Aorta (tissue), 5 donors: ENCODE measurements at regions not wholly inside any gene's neighbourhood (a gene's known extent, or its start where the extent isn't known, plus 50 kb on each side); places are given as distances from the start of the nearest gene placed in this dataset.
"Not testable (repeated sequence)": the region's sequence is repeated elsewhere in the genome, so short reads cannot be mapped to it uniquely, and the experiment has no call there.

Experiments used
- ATAC-seq: fragments of 200-7000 bp; cut with Tn5 transposase; one replicate; pipeline ENCODE4 v1.9.1; 2022; ENCODE audit warnings: moderate library complexity; ENCODE audit not compliant: low FRiP score
- DNase-seq, 2 donors: peaks; one replicate each; pipeline ENCODE4 v3.0.0-alpha.2; 2020
- H3K27ac ChIP-seq, 2 donors: one replicate each; pipeline ENCODE4 v1.5.1; 2013; ENCODE audit warnings: low read length in 2 of 2, mild to moderate bottlenecking in 2 of 2, moderate library complexity in 2 of 2, control low read depth in 1 of 2, inconsistent platforms in 1 of 2, low read depth in 1 of 2
- H3K27me3 ChIP-seq, 2 donors: one replicate each; pipeline ENCODE4 v1.6.1; 2013; ENCODE audit warnings: control low read depth in 1 of 2, low read length in 1 of 2, mild to moderate bottlenecking in 1 of 2, moderate library complexity in 1 of 2; ENCODE audit not compliant: insufficient read depth in 2 of 2, control insufficient read depth in 1 of 2
- H3K36me3 ChIP-seq, 2 donors: one replicate each; pipeline ENCODE4 v1.6.1; 2013; ENCODE audit warnings: control low read depth in 1 of 2, low read length in 1 of 2, mild to moderate bottlenecking in 1 of 2; ENCODE audit not compliant: insufficient read depth in 2 of 2, control insufficient read depth in 1 of 2
- H3K4me1 ChIP-seq, 2 donors: one replicate each; pipeline ENCODE4 v1.6.1; 2013; ENCODE audit warnings: low read length in 2 of 2, control low read depth in 1 of 2, mild to moderate bottlenecking in 1 of 2, moderate library complexity in 1 of 2; ENCODE audit not compliant: insufficient read depth in 2 of 2, control insufficient read depth in 1 of 2
- H3K4me3 ChIP-seq, 2 donors: one replicate each; pipeline ENCODE4 v1.5.1; 2013; ENCODE audit warnings: low read length in 2 of 2, control low read depth in 1 of 2, mild to moderate bottlenecking in 1 of 2
- H3K9me3 ChIP-seq: one replicate; pipeline ENCODE4 v1.6.1; 2013; ENCODE audit warnings: mild to moderate bottlenecking, low read length; ENCODE audit not compliant: control insufficient read depth
- WGBS, 2 donors: extraction: QIAGEN DNeasy Blood & Tissue Kit; methylation state at CpG; one replicate each; pipeline ENCODE4 v1.1.7; 2013; 5-methylcytosine and 5-hydroxymethylcytosine counted together
- intact Hi-C, 2 donors: fragments of 100-400 bp; cut with DNase I; formaldehyde crosslinking; loops; one replicate each; pipeline versions ENCODE4 v1.14.2 to v1.15.0; 2022
- donor health status: healthy with polysubstance abuse.
- donor health status: Bipolar disorder and iron deficiency.
- donor health status: DM: no; HTN: no; CAD: no.
- donor health status: DM: no; HTN: no; CAD: no.
- donor health status: DM: yes; HTN: yes; CAD: no.

GRCh38 chrX:11010476-11010875, 100.7 kb upstream of the HCCS start:
- WGBS, 2 donors, result 71 to 90% methylated on average over 1 of the region's 1 CpG
- no peak for ATAC-seq
- H3K4me1 ChIP-seq, result no peaks in the 10 kb centered on the region
- H3K9me3 ChIP-seq, result no peaks in the 10 kb centered on the region
- H3K27ac ChIP-seq, result no peak overlapping the region
- DNase-seq, result no peak
- intact Hi-C loops, result no loop called here
- no peak overlapping the region for H3K4me3 ChIP-seq
- H3K36me3 ChIP-seq, result no peaks in the 10 kb centered on the region
- H3K27me3 ChIP-seq, result no peaks in the 10 kb centered on the region

- H3K4me1 ChIP-seq, result no peaks in the 10 kb centered on the region
- no peak overlapping the region for H3K4me3 ChIP-seq
- intact Hi-C loops, result no loop called here
- no peaks in the 10 kb centered on the region for H3K9me3 ChIP-seq
- DNase-seq (no peak), ATAC-seq (no peak)
- H3K36me3 ChIP-seq, result no peaks in the 10 kb centered on the region
- WGBS, 2 donors, result 35 to 63% methylated on average over 1 of the region's 1 CpG
- H3K27me3 ChIP-seq, result no peaks in the 10 kb centered on the region
- H3K27ac ChIP-seq, result no peak overlapping the region
Observed at GRCh38 chrX:11016728-11017127, 94.4 kb upstream of the HCCS start.

GRCh38 chrX:11022588-11022987, 88.5 kb upstream of the HCCS start:
- H3K9me3 ChIP-seq, H3K4me1 ChIP-seq, ATAC-seq, H3K27ac ChIP-seq, intact Hi-C loops, H3K36me3 ChIP-seq, DNase-seq, H3K4me3 ChIP-seq, H3K27me3 ChIP-seq: not testable (repeated sequence)

- intact Hi-C loops, result no loop called here
- Histone ChIP-seq H3K27ac (no peak overlapping the region), H3K4me1 (no peaks in the 10 kb centered on the region), H3K4me3 (no peak overlapping the region), H3K9me3 (no peaks in the 10 kb centered on the region), H3K36me3 (no peaks in the 10 kb centered on the region), H3K27me3 (no peaks in the 10 kb centered on the region)
- WGBS, 2 donors, result 11 to 33% methylated on average over 1 of the region's 1 CpG
- ATAC-seq (no peak), DNase-seq (no peak)
Observed at GRCh38 chrX:11039926-11040325, 71.2 kb upstream of the HCCS start.

- intact Hi-C loops, result no loop called here
- no peaks in the 10 kb centered on the region for H3K27me3 ChIP-seq
- no peak for ATAC-seq
- H3K4me1 ChIP-seq, result no peaks in the 10 kb centered on the region
- H3K4me3 ChIP-seq, result no peak overlapping the region
- WGBS, 2 donors, result 16 to 47% methylated on average over 1 of the region's 1 CpG
- no peak overlapping the region for H3K27ac ChIP-seq
- DNase-seq, result no peak
- H3K9me3 ChIP-seq, result no peaks in the 10 kb centered on the region
- H3K36me3 ChIP-seq, result no peaks in the 10 kb centered on the region
Observed at GRCh38 chrX:11040405-11040804, 70.7 kb upstream of the HCCS start.

- no peaks in the 10 kb centered on the region for H3K36me3 ChIP-seq
- H3K4me3 ChIP-seq, result no peak overlapping the region
- intact Hi-C loops, result no loop called here
- H3K9me3 ChIP-seq, result no peaks in the 10 kb centered on the region
- 80 to 98% methylated on average over 2 of the region's 2 CpGs for WGBS, 2 donors
- H3K4me1 ChIP-seq, result no peaks in the 10 kb centered on the region
- no peaks in the 10 kb centered on the region for H3K27me3 ChIP-seq
- DNase-seq, result no peak
- ATAC-seq, result no peak
- no peak overlapping the region for H3K27ac ChIP-seq
Observed at GRCh38 chrX:11040996-11041395, 70.1 kb upstream of the HCCS start.

- no peaks in the 10 kb centered on the region for H3K36me3 ChIP-seq
- H3K4me3 ChIP-seq, result no peak overlapping the region
- no peaks in the 10 kb centered on the region for H3K9me3 ChIP-seq
- no peak overlapping the region for H3K27ac ChIP-seq
- intact Hi-C loops, result no loop called here
- DNase-seq (no peak), ATAC-seq (no peak)
- no peaks in the 10 kb centered on the region for H3K27me3 ChIP-seq
- 88 to 100% methylated on average over 2 of the region's 2 CpGs for WGBS, 2 donors
- H3K4me1 ChIP-seq, result no peaks in the 10 kb centered on the region
Observed at GRCh38 chrX:11050013-11050412, 61.1 kb upstream of the HCCS start.

- DNase-seq (no peak), ATAC-seq (no peak)
- Histone ChIP-seq H3K36me3 (no peaks in the 10 kb centered on the region), H3K27ac (no peak overlapping the region), H3K4me1 (no peaks in the 10 kb centered on the region), H3K4me3 (no peak overlapping the region), H3K27me3 (no peaks in the 10 kb centered on the region), H3K9me3 (no peaks in the 10 kb centered on the region)
- intact Hi-C loops, result no loop called here
Observed at GRCh38 chrX:11053351-11053750, 57.8 kb upstream of the HCCS start.

- Histone ChIP-seq H3K9me3 (no peaks in the 10 kb centered on the region), H3K27ac (no peak overlapping the region), H3K36me3 (no peaks in the 10 kb centered on the region), H3K4me3 (no peak overlapping the region), H3K4me1 (no peaks in the 10 kb centered on the region), H3K27me3 (no peaks in the 10 kb centered on the region)
- DNase-seq, result no peak
- intact Hi-C loops, result no loop called here
- 82 to 95% methylated on average over 2 of the region's 2 CpGs for WGBS, 2 donors
- no peak for ATAC-seq
Observed at GRCh38 chrX:11056322-11057176, 54.6 kb upstream of the HCCS start.
